IMR-90 (cell line): ENCODE measurements at regions not wholly inside any gene's neighbourhood (a gene's known extent, or its start where the extent isn't known, plus 50 kb on each side); places are given as distances from the start of the nearest gene placed in this dataset.
A peak's percentile ranks its signal among the peaks of the same experiment; 100 is the strongest.

Experiments
- ATAC-seq: fragments of 200-7000 bp; cut with Tn5 transposase; 2 replicates; pipeline ENCODE4 v1.9.1; 2020; ENCODE audit warnings: low read depth, mild to moderate bottlenecking, moderate library complexity
- BruUV-seq: library from RNA; stranded (reverse); fragments of 400-500 nt; replicated peaks from 2 replicates; lab custom pipeline; 2021; lab: Mats Ljungman, UMichigan
- CTCF ChIA-PET: fragments of 300-600 bp; formaldehyde crosslinking; extraction: SDS; loops from one replicate; lab custom pipeline; 2021; ENCODE audit warnings: antibody characterized with exemption; lab: Yijun Ruan, JAX
- POLR2A ChIA-PET: fragments of 300-600 bp; sonication (Branson Sonifier 250); formaldehyde crosslinking; loops from one replicate; lab custom pipeline; 2022; ENCODE audit warnings: antibody characterized with exemption; ENCODE audit not compliant: unreplicated experiment; lab: Charles Lee
- DNase-seq: peaks from one replicate; pipeline ENCODE4 v3.0.0; 2013
- H2AFZ ChIP-seq: replicated peaks from 2 replicates; pipeline ENCODE3; 2013; ENCODE audit warnings: low read length, mild to moderate bottlenecking; ENCODE audit not compliant: poor library complexity
- H2AK5ac ChIP-seq: 2 replicates; pipeline ENCODE4 v1.6.1; 2013; ENCODE audit warnings: low read depth, low read length, inconsistent platforms
- H2AK9ac ChIP-seq: replicated peaks from 2 replicates; pipeline ENCODE3; 2013; ENCODE audit warnings: mild to moderate bottlenecking, low read depth, low read length, moderate library complexity; ENCODE audit not compliant: poor library complexity
- H2BK120ac ChIP-seq: 2 replicates; pipeline ENCODE4 v1.6.1; 2013; ENCODE audit warnings: low read depth, low read length, inconsistent platforms
- H2BK15ac ChIP-seq: 3 replicates; pipeline ENCODE4 v1.6.1; 2013; ENCODE audit warnings: low read depth, low read length, inconsistent platforms
- H2BK20ac ChIP-seq: 2 replicates; pipeline ENCODE4 v1.6.1; 2013; ENCODE audit warnings: low read depth, mild to moderate bottlenecking, inconsistent platforms, low read length, moderate library complexity
- H2BK5ac ChIP-seq: 2 replicates; pipeline ENCODE4 v1.6.1; 2013; ENCODE audit warnings: mild to moderate bottlenecking, low read depth, low read length, inconsistent platforms; ENCODE audit not compliant: poor library complexity, severe bottlenecking
- H3K14ac ChIP-seq: replicated peaks from 2 replicates; pipeline ENCODE4 v1.6.1; 2013; ENCODE audit warnings: low read depth, low read length, inconsistent platforms
- H3K18ac ChIP-seq: 2 replicates; pipeline ENCODE4 v1.6.1; 2013; ENCODE audit warnings: low read depth, low read length, control low read depth
- H3K23ac ChIP-seq: 2 replicates; pipeline ENCODE4 v1.6.1; 2013; ENCODE audit warnings: low read depth, low read length, inconsistent platforms
- H3K27ac ChIP-seq: 2 replicates; pipeline ENCODE4 v1.5.1; 2013; ENCODE audit warnings: mild to moderate bottlenecking, control low read depth, low read length; ENCODE audit not compliant: insufficient read depth
- H3K27me3 ChIP-seq: 2 replicates; pipeline ENCODE4 v1.6.1; 2013; ENCODE audit warnings: low read length; ENCODE audit not compliant: control insufficient read depth, insufficient read depth
- H3K36me3 ChIP-seq: 2 replicates; pipeline ENCODE4 v1.6.1; 2013; ENCODE audit warnings: low read length, mixed read lengths; ENCODE audit not compliant: control insufficient read depth, insufficient read depth
- H3K4ac ChIP-seq: 2 replicates; pipeline ENCODE4 v1.6.1; 2013; ENCODE audit warnings: low read depth, low read length, inconsistent platforms
- H3K4me1 ChIP-seq: 2 replicates; pipeline ENCODE4 v1.6.1; 2013; ENCODE audit warnings: low read length, mixed read lengths; ENCODE audit not compliant: control insufficient read depth, insufficient read depth
- H3K4me2 ChIP-seq: 2 replicates; pipeline ENCODE4 v1.6.1; 2013; ENCODE audit warnings: low read depth, mild to moderate bottlenecking, control low read depth, low read length, moderate library complexity
- H3K4me3 ChIP-seq: 2 replicates; pipeline ENCODE4 v1.5.1; 2013; ENCODE audit warnings: low read depth, mild to moderate bottlenecking, control low read depth, low read length, moderate library complexity; ENCODE audit not compliant: insufficient read depth
- H3K56ac ChIP-seq: 2 replicates; pipeline ENCODE4 v1.6.1; 2013; ENCODE audit warnings: low read length, inconsistent platforms; ENCODE audit not compliant: insufficient read depth; ENCODE audit errors: extremely low read depth
- H3K79me1 ChIP-seq, 2 experiments: 2 replicates each; pipeline ENCODE4 v1.6.1; 2013; ENCODE audit warnings: low read length in 2 of 2, inconsistent platforms in 1 of 2, low read depth in 1 of 2
- H3K9ac ChIP-seq: 2 replicates; pipeline ENCODE4 v1.6.1; 2013; ENCODE audit warnings: low read depth, low read length, control low read depth
- H3K9me1 ChIP-seq: 2 replicates; pipeline ENCODE4 v1.6.1; 2013; ENCODE audit warnings: low read length, inconsistent platforms; ENCODE audit not compliant: insufficient read depth
- H3K9me3 ChIP-seq: 2 replicates; pipeline ENCODE4 v1.6.1; 2013; ENCODE audit warnings: low read length; ENCODE audit not compliant: control insufficient read depth, insufficient read depth
- H4K20me1 ChIP-seq: 2 replicates; pipeline ENCODE4 v1.6.1; 2013; ENCODE audit warnings: low read length, inconsistent platforms; ENCODE audit not compliant: insufficient read depth
- H4K5ac ChIP-seq: 2 replicates; pipeline ENCODE4 v1.6.1; 2013; ENCODE audit warnings: mild to moderate bottlenecking, low read depth, low read length, control low read depth
- H4K8ac ChIP-seq, 2 experiments: 2 replicates each; pipeline ENCODE4 v1.6.1; 2013; ENCODE audit warnings: low read depth in 2 of 2, low read length in 2 of 2, control low read depth in 1 of 2, inconsistent platforms in 1 of 2
- H4K91ac ChIP-seq: 2 replicates; pipeline ENCODE4 v1.6.1; 2013; ENCODE audit warnings: low read depth, low read length, inconsistent platforms; ENCODE audit not compliant: insufficient read depth
- BHLHE40 ChIP-seq: fragments of 150-350 bp; IDR thresholded peaks from 2 replicates; pipeline ENCODE4 v1.6.1; 2016; ENCODE audit warnings: mild to moderate bottlenecking, low read depth, low read length
- CEBPB ChIP-seq: IDR thresholded peaks from 2 replicates; pipeline ENCODE4 v1.6.1; 2012; ENCODE audit warnings: low read depth, low read length, improper control_type of control experiment
- FOS ChIP-seq: fragments of 150-350 bp; IDR thresholded peaks from 2 replicates; pipeline ENCODE4 v1.6.1; 2016; ENCODE audit warnings: low read depth, low read length
- MAZ ChIP-seq: IDR thresholded peaks from 2 replicates; pipeline ENCODE4 v1.6.1; 2012; ENCODE audit warnings: low read depth, mild to moderate bottlenecking, low read length, improper control_type of control experiment, moderate library complexity, borderline replicate concordance
- NFE2L2 ChIP-seq: fragments of 150-350 bp; IDR thresholded peaks from 2 replicates; pipeline ENCODE4 v1.6.1; 2016; ENCODE audit warnings: low read depth, mild to moderate bottlenecking, low read length
- RCOR1 ChIP-seq: IDR thresholded peaks from 2 replicates; pipeline ENCODE4 v1.6.1; 2012; ENCODE audit warnings: mild to moderate bottlenecking, low read length, improper control_type of control experiment; ENCODE audit not compliant: insufficient replicate concordance
- RFX5 ChIP-seq: IDR thresholded peaks from 2 replicates; pipeline ENCODE4 v1.8.0; 2012; ENCODE audit warnings: low read depth, mild to moderate bottlenecking, low read length, moderate library complexity
- SMC3 ChIP-seq: fragments of 150-350 bp; IDR thresholded peaks from 2 replicates; pipeline ENCODE4 v1.6.1; 2016; ENCODE audit warnings: low read depth, mild to moderate bottlenecking, antibody characterized with exemption, low read length, moderate library complexity
- WGBS, 2 experiments: methylation state at CpG; one replicate each; pipeline versions ENCODE4 v1.1.5 to v1.1.7; 2013; ENCODE audit warnings: missing lambda C conversion rate in 2 of 2; ENCODE audit not compliant: insufficient read length in 1 of 2; ENCODE audit errors: extremely low coverage in 2 of 2; 5-methylcytosine and 5-hydroxymethylcytosine counted together
- dilution Hi-C: fragments of 300-500 bp; cut with HindIII; formaldehyde crosslinking; loops from one replicate; pipeline ENCODE4 v1.14.3; 2018; ENCODE audit warnings: low sequenced_read_pairs; ENCODE audit not compliant: unreplicated experiment
- in situ Hi-C: fragments of 300-500 bp; cut with MboI; formaldehyde crosslinking; loops from 3 replicates; pipeline ENCODE4 v1.14.3; 2019; ENCODE audit warnings: low sequenced_read_pairs, inconsistent platforms, mixed read lengths
- intact Hi-C: fragments of 100-400 bp; cut with micrococcal nuclease; formaldehyde crosslinking; loops from 2 replicates; pipeline ENCODE4 v1.10.0; 2022
- TF ChIP-seq, protein P1 (sequence below): fragments of 150-350 bp; IDR thresholded peaks from 2 replicates; pipeline ENCODE4 v1.6.1; 2016; ENCODE audit warnings: low read depth, mild to moderate bottlenecking, low read length, moderate library complexity, borderline replicate concordance
- TF ChIP-seq, protein P2 (sequence below): conservative IDR thresholded peaks from 2 replicates; pipeline ENCODE4 v1.5.1; 2012; ENCODE audit warnings: mild to moderate bottlenecking, low read depth, low read length, improper control_type of control experiment

DNA sequence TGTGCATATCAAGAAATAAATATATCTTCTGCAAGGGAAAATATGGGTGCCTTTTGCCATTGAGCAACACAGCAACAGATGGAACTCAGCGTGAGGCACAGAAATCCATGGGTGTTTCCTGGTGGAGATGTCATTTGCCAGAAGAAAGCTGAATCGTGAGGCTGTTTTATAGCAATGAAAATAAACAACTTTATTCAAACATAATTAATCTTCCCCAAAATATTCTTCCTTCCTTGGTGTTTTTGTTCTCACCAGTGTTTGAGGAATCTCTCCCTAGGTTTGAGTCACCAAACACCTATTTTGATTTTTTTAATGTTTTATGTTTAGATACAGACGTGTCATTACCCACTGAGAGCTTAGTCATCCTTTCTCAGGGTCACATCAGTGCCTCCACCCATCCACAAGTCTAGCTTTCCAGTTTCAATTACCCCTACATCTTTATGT is 65.8 kb upstream of the PAPPA start:
- Histone ChIP-seq H2AFZ (no peak overlapping the region), H3K4me1 (peaks cover 4% of the 10 kb centered on the region), H3K36me3 (no peaks in the 10 kb centered on the region), H3K9ac (no peak overlapping the region), H4K20me1 (no peaks in the 10 kb centered on the region), H4K8ac (0 out of 4 replicates have a peak overlapping the region, but pooled peaks of 1 of the 2 experiments have one; percentile 16), H4K5ac (peak overlapping the region; percentile 13; the same call in 1 of the 2 replicates), H2AK9ac (peak overlapping the region; percentile 60), H3K4ac (no peak overlapping the region), H3K4me3 (no peak overlapping the region), H2AK5ac (peak overlapping the region; percentile 27; the same call in 1 of the 2 replicates), H3K4me2 (peak overlapping the region; percentile 16), H3K79me1 (no peaks in the 10 kb centered on the region), H2BK15ac (no peak overlapping the region; the same call in 2 of the 3 replicates), H4K91ac (no peak overlapping the region), H3K18ac (peak overlapping the region; percentile 81; the same call in 1 of the 2 replicates), H3K23ac (no peak overlapping the region), H2BK20ac (peak overlapping the region; percentile 9; the same call in 1 of the 2 replicates), H3K14ac (0 out of 2 replicates have a peak overlapping the region, but pooled peaks have one; percentile 38), H3K56ac (no peak overlapping the region), H3K9me3 (no peaks in the 10 kb centered on the region), H3K27me3 (no peaks in the 10 kb centered on the region), H2BK120ac (peak overlapping the region; percentile 25; the same call in 1 of the 2 replicates), H2BK5ac (peak overlapping the region; percentile 85), H3K9me1 (no peaks in the 10 kb centered on the region), H3K27ac (peak overlapping the region; percentile 60; the same call in 1 of the 2 replicates)
- WGBS, 2 experiments = no CpG with 5 or more reads among the region's 3 CpGs
- TF ChIP-seq NFE2L2 (peak; percentile 61; the same call in 1 of the 2 replicates), BHLHE40 (peak; percentile 18; the same call in 1 of the 2 replicates), RFX5 (no peak), SMC3 (no peak), CEBPB (peak; percentile 65), FOS (peak; percentile 78; the same call in 1 of the 2 replicates), RCOR1 (no peak), MAZ (no peak)
- TF ChIP-seq, protein P1, sequence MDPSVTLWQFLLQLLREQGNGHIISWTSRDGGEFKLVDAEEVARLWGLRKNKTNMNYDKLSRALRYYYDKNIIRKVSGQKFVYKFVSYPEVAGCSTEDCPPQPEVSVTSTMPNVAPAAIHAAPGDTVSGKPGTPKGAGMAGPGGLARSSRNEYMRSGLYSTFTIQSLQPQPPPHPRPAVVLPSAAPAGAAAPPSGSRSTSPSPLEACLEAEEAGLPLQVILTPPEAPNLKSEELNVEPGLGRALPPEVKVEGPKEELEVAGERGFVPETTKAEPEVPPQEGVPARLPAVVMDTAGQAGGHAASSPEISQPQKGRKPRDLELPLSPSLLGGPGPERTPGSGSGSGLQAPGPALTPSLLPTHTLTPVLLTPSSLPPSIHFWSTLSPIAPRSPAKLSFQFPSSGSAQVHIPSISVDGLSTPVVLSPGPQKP = no peak
- TF ChIP-seq, protein P2, sequence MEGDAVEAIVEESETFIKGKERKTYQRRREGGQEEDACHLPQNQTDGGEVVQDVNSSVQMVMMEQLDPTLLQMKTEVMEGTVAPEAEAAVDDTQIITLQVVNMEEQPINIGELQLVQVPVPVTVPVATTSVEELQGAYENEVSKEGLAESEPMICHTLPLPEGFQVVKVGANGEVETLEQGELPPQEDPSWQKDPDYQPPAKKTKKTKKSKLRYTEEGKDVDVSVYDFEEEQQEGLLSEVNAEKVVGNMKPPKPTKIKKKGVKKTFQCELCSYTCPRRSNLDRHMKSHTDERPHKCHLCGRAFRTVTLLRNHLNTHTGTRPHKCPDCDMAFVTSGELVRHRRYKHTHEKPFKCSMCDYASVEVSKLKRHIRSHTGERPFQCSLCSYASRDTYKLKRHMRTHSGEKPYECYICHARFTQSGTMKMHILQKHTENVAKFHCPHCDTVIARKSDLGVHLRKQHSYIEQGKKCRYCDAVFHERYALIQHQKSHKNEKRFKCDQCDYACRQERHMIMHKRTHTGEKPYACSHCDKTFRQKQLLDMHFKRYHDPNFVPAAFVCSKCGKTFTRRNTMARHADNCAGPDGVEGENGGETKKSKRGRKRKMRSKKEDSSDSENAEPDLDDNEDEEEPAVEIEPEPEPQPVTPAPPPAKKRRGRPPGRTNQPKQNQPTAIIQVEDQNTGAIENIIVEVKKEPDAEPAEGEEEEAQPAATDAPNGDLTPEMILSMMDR = no peak
- ChIA-PET CTCF (no interaction called here), POLR2A (no interaction called here)
- BruUV-seq = no TSS peak
- DNase-seq = peak; percentile 85
- peak; percentile 76 for ATAC-seq
- dilution Hi-C loops = no loop called here
- in situ Hi-C loops = no loop called here
- intact Hi-C loops = loop anchor here (10.0 kb wide), 1 partner anchor 493 kb away; no protein-coding TSS in a partner anchor
